GM04504 (cell line): ENCODE measurements at regions not wholly inside any gene's neighbourhood (a gene's known extent, or its start where the extent isn't known, plus 50 kb on each side); places are given as distances from the start of the nearest gene placed in this dataset.

Source experiments
- DNase-seq: peaks from one replicate; pipeline ENCODE4 v3.0.0-alpha.2; 2012; ENCODE audit warnings: low read depth

DNA sequence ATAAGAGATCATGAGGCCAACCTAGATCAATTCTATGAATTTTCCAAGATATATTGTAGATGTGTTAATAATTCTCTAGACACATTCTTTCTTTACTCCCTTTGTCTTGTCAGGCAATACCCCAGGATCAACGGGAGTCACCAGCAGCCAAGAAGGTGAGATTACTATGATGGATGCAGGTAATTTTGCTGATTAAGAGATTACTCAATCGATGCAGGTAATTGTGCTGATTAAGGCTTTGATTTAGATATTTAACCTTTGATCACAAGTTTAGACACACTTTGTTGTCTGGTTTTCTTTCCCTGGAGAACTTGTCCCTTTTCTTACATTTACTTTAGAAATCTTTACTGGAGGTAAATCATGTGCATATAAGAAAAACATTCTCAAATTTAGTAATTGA lies 134.3 kb upstream of the CNTN1 start:
- DNase-seq: no peak

DNA sequence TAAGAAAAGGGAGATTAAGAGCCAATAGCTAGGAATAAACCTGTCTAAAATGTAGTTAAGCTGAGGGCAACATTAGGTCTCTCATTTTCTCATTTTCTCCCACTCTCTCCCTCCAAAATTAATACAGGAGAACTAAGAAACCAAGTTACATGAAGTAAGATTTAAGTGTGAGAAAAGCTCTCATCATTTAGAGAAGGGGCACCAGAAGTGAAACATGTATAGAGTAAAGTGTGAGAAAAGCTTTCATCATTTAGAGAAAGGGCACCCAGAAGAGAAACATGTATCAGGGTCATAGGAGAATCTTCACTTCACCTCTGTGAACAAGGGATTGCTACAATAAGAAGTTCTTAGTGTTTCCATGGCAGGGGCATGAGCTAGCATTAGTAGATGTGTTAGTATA lies 132.4 kb upstream of the CNTN1 start:
- no peak for DNase-seq

DNA sequence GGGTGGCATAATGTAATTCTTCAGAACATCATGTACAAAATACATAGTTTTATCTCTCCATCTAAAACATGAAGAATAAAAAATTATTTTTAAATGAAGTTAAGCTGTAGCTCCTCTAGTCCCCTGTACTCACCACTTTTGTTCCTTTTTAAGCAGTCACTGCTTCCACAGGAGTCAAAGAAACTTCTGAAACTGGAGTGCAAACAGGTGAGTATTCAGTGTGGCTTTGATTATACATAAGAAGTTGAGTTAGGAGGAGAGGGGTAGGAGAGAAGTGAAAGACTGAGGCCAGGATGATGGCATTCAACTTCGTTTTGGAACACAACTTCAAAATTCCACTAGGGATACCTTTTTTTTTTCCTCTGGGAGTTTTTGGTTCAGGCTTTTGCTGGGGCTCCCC lies 131.4 kb upstream of the CNTN1 start:
- DNase-seq: no peak

DNA sequence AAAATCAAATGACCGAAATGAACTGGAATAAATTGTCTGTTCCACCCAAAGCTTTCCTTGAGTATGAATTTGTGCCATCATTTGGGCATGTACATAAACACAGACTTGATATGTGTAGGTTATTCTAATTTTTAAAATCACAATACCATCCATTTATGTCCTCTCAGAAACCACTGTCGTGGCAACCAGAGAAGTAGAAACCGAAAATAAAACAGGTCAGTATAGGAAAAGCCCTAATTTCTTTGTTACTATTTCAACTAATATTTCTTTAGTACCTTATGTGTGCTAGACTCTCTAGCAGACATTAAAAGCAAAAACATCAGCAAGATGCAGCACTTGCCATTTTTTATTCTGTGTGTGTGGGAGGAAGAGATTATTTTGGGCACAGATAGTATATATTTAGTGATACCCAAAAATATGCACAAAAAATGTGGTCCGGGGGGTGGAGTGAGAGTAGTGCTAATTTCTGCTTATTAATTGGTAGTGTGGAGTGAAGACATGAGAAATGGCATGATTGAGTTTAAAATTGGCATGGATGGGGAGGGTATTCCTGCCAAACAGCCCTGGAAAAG lies 130.8 kb upstream of the CNTN1 start:
- DNase-seq: no peak

- no peak for DNase-seq
Observed at GRCh38 chr12:40565029-40565633, 127.1 kb upstream of the CNTN1 start.

GRCh38 chr12:40566271-40566670 lies 126.0 kb upstream of the CNTN1 start:
- DNase-seq: no peak

- DNase-seq: no peak
Observed at GRCh38 chr12:40569626-40570179, 122.5 kb upstream of the CNTN1 start.

- no peak for DNase-seq
Observed at GRCh38 chr12:40573024-40573423, 119.2 kb upstream of the CNTN1 start.

- no peak for DNase-seq
Observed at GRCh38 chr12:40575987-40576386, 116.3 kb upstream of the CNTN1 start.

DNA sequence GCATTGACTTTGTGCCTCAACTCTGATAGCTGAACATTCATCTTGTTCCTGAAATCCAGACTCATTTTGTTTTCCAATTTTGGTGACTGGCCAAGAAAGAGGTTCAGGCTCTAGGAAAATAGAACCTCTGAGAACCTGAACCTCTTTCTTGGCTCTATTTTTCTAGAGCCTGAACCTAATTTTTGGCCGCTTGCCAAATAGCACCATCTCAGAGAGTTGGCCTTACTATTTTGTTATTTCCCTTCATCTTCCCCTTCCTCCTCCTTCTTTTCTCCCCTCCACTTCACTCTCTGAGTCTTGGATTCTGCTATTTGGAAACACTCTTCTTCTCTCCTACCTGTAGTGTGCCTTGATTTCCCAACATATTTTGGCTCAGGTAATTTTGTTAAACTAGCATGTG lies 114.4 kb upstream of the CNTN1 start:
- DNase-seq: no peak

DNA sequence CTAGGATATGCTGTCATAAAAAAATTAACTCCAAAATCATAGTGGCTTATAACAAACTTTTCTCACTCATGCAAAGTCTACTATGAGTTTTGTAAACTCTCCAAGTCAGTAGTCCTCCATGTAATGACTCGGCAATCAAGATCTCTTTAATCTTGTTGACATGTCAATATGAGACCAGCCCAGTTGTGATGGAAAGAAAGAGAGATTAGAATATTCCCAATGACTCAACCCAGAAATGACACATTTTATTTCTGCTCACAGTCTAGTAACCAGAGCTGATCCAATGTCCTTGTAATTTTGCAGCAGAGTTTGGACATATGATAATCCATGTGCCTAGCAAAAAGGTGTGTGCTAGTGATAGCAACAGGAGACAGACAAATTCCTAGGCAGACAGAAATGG lies 112.6 kb upstream of the CNTN1 start:
- DNase-seq: no peak

DNA sequence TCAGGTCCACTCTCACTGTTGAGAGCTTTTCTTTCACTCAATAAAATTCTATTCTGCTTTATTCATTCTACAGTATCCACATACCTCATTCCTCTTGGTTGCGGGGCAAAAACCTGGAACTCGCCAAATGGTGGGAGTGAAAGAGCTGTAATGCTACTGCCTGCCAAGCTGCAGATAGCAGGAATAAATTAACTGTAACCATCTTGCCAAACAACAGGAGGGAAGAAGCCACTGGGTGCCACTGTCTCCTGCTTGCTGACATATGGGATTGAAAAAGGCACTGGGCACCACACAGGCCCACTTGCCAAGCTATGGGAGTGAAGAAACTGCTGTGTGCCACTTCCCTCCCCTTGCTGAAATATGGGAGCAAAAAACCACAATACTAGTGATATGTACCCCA lies 111.9 kb upstream of the CNTN1 start:
- no peak for DNase-seq

GRCh38 chr12:40581889-40582288 lies 110.3 kb upstream of the CNTN1 start:
- DNase-seq: no peak

DNA sequence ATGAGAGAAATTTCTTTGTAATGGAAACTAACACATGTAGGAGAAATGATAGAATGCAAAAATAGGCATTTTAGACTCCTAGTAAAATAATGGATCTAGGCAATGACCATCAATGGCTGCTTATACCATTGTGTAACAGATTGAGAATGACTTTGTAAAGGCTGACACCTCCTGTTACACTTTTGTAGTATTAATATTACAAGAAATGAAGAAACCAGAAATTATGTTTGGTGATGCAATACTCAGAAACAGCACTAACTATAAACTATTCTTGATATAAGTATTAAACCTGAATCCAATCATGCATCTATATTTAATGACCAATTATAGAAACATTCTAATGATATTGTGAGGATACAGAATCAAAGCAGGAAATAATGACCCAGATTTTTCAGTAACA lies 108.5 kb upstream of the CNTN1 start:
- DNase-seq: no peak

DNA sequence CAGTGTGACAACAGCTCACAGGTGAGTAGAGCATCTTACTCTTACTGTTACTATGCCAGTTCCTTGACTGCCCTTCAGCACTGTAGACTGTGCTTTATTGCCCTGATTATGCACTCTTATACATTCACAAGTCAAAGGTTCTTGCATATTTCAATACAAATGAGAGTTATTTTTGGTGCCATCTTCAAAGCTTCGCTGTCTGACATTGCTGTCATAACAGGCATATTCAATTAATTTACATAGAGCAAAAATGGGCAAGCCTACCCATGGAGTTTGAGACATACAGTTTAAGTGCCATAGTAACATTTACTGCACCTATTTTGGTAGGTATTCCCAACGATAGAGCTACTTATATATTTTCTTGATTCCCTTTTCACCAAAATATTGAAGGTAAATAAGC lies 107.5 kb upstream of the CNTN1 start:
- no peak for DNase-seq

DNA sequence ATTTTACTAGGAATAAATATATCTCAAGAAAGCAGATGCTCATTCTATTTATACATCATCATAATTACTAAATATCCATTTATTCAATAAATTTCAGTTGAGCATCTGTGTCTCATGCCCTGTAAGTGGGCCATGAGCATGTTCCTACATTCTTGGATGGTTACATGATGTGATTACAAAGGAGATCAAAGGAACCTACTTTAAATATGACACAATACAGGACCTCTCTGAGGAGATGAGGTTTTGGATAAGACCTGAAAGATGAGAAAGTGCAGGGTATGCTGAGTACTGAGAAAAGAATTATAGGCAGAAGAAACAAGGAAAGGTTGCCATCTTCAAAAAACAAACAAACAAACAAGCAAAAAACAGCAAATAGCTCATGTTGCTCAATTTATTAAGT lies 105.4 kb upstream of the CNTN1 start:
- DNase-seq: no peak

GRCh38 chr12:40587421-40587820 lies 104.8 kb upstream of the CNTN1 start:
- no peak for DNase-seq

DNA sequence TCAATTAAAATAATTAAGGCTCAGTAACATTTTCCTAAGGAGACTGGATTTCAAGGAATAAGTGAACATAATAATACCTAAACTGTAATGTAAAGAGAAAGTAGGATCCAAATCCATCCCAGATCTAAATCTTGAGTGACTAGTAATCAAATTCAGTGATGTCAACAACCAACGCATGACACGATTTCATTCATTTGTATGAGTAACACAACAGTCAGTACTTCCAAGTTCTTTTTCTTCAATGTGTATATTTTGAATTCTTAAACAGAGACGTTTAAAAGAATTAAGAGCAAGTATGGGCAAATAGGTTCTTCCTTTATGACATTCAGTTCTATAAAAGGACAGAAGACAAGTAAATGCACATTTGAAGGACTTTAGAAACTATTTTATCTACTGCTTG lies 104.3 kb upstream of the CNTN1 start:
- DNase-seq: no peak

- no peak for DNase-seq
Observed at GRCh38 chr12:40597133-40597532, 95.1 kb upstream of the CNTN1 start.

DNA sequence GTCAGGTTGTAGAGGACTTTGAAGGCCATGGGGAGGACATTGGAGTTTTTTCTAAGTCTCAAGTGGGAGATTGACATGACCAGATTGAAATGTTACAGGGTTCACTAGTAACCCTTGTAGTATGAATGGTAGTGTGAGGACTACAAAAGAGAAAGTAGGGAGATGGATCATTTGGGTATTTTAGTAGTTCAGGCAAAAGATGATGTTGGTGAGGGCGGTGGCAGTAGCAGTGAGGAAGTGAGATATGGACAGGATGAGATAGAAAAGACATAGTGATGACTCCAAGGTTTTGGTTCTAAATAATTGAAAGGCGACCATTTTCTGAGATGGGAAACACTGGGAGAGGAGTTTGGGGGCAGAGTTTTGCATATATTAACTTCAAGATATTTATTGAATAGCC lies 94.2 kb upstream of the CNTN1 start:
- DNase-seq: no peak

GRCh38 chr12:40602562-40602961 lies 89.7 kb upstream of the CNTN1 start:
- no peak for DNase-seq

GRCh38 chr12:40614923-40615322 lies 77.3 kb upstream of the CNTN1 start:
- no peak for DNase-seq

DNA sequence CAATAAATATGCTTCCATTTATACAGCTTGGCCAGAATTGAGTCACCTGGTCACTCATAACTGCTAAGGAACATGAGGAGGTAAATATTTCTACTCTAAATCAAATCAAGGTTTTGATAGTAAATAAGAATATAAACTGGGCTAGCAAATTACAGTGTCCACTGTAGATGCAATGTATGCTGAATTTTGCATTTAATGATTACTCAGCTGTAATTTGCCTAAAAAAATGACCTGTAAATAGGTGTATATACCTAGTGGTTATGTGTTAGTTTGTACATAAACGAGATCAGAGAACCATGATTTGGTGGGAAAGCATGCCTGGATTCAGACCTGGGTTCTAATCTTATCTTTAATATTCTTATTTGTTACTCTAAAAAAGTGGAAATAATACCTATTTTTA lies 76.6 kb upstream of the CNTN1 start:
- no peak for DNase-seq

GRCh38 chr12:40616383-40616915 lies 75.8 kb upstream of the CNTN1 start:
- DNase-seq: no peak
